Thoracic aorta (tissue), 2 donors: ENCODE measurements at regions not wholly inside any gene's neighbourhood (a gene's known extent, or its start where the extent isn't known, plus 50 kb on each side); places are given as distances from the start of the nearest gene placed in this dataset.

ENCODE experiments used
- ATAC-seq: fragments of 150-250 bp; one replicate; pipeline ENCODE4 v1.8.0; 2017; ENCODE audit warnings: low read depth; ENCODE audit not compliant: insufficient number of reproducible peaks, low FRiP score
- DNase-seq: peaks from one replicate; pipeline ENCODE4 v3.0.0-alpha.2; 2020; ENCODE audit warnings: low spot score
- H3K27ac ChIP-seq, 2 donors: fragments of 200-600 bp; sonication (generic); 1 replicate in 1 of 2; 2 replicates in 1 of 2; pipeline ENCODE4 v1.5.1; 2016; ENCODE audit warnings: mild to moderate bottlenecking in 2 of 2, moderate library complexity in 2 of 2
- H3K27me3 ChIP-seq: fragments of 200-600 bp; sonication (generic); replicated peaks from 2 replicates; pipeline ENCODE4 v1.6.0; 2016; ENCODE audit warnings: mild to moderate bottlenecking; ENCODE audit not compliant: insufficient read depth
- H3K36me3 ChIP-seq: fragments of 200-600 bp; sonication (generic); one replicate; pipeline ENCODE4 v1.5.1; 2016
- H3K4me1 ChIP-seq, 2 donors: fragments of 200-600 bp; sonication (generic); 1 replicate in 1 of 2; 2 replicates in 1 of 2; pipeline versions ENCODE4 v1.5.1 to v1.6.0; 2016; ENCODE audit warnings: low read depth in 2 of 2, mild to moderate bottlenecking in 1 of 2; ENCODE audit not compliant: control insufficient read depth in 1 of 2
- H3K4me3 ChIP-seq: fragments of 200-600 bp; sonication (generic); 2 replicates; pipeline ENCODE4 v1.5.1; 2016; ENCODE audit warnings: mild to moderate bottlenecking
- H3K9me3 ChIP-seq: fragments of 200-600 bp; sonication (generic); 2 replicates; pipeline ENCODE4 v1.5.1; 2016
- CTCF ChIP-seq: fragments of 200-600 bp; sonication (generic); IDR thresholded peaks from one replicate; pipeline ENCODE4 v1.5.1; 2019; ENCODE audit warnings: antibody characterized with exemption

GRCh38 chr18:22047485-22047884 is 121.9 kb upstream of the GATA6 start:
- H3K27me3 ChIP-seq = no peaks in the 10 kb centered on the region
- no peak overlapping the region for H3K27ac ChIP-seq
- H3K36me3 ChIP-seq = no peaks in the 10 kb centered on the region
- H3K4me3 ChIP-seq = no peak overlapping the region
- no peaks in the 10 kb centered on the region for H3K9me3 ChIP-seq
- TF ChIP-seq CTCF = no peak
- ATAC-seq = no peak
- H3K4me1 ChIP-seq = peaks cover 4 to 8% of the 10 kb centered on the region in 2 donors
- DNase-seq = no peak

- H3K27ac ChIP-seq = no peak overlapping the region
- DNase-seq = no peak
- H3K4me1 ChIP-seq = peaks cover 4 to 8% of the 10 kb centered on the region in 2 donors
- H3K36me3 ChIP-seq = no peaks in the 10 kb centered on the region
- no peaks in the 10 kb centered on the region for H3K9me3 ChIP-seq
- no peak overlapping the region for H3K4me3 ChIP-seq
- no peaks in the 10 kb centered on the region for H3K27me3 ChIP-seq
- no peak for ATAC-seq
- TF ChIP-seq CTCF = no peak
These were observed 121.2 kb upstream of the GATA6 start for GRCh38 chr18:22048221-22048620.

- ATAC-seq = no peak
- TF ChIP-seq CTCF = no peak
These were observed 120.3 kb upstream of the GATA6 start for GRCh38 chr18:22048932-22049615.

GRCh38 chr18:22052405-22053105 is 116.8 kb upstream of the GATA6 start:
- DNase-seq (no peak), ATAC-seq (no peak)
- H3K9me3 ChIP-seq = no peaks in the 10 kb centered on the region
- no peak overlapping the region for H3K27ac ChIP-seq
- peaks cover 4 to 8% of the 10 kb centered on the region in 2 donors for H3K4me1 ChIP-seq
- H3K4me3 ChIP-seq = no peak overlapping the region
- no peaks in the 10 kb centered on the region for H3K27me3 ChIP-seq
- H3K36me3 ChIP-seq = no peaks in the 10 kb centered on the region
- TF ChIP-seq CTCF = no peak

More at GRCh38 chr18:22048932-22049615, 120.3 kb upstream of the GATA6 start:
- H3K36me3 ChIP-seq = no peaks in the 10 kb centered on the region
- no peaks in the 10 kb centered on the region for H3K9me3 ChIP-seq
- H3K27me3 ChIP-seq = no peaks in the 10 kb centered on the region
- peaks cover 4 to 8% of the 10 kb centered on the region in 2 donors for H3K4me1 ChIP-seq
- H3K27ac ChIP-seq = no peak overlapping the region
- H3K4me3 ChIP-seq = no peak overlapping the region
- DNase-seq = no peak

- no peaks in the 10 kb centered on the region for H3K9me3 ChIP-seq
- DNase-seq (no peak), ATAC-seq (no peak)
- H3K27ac ChIP-seq = no peak overlapping the region
- peaks cover 3 to 7% of the 10 kb centered on the region in 2 donors for H3K4me1 ChIP-seq
- no peaks in the 10 kb centered on the region for H3K27me3 ChIP-seq
- H3K4me3 ChIP-seq = no peak overlapping the region
- no peaks in the 10 kb centered on the region for H3K36me3 ChIP-seq
- TF ChIP-seq CTCF = no peak
These were observed 113.7 kb upstream of the GATA6 start for GRCh38 chr18:22055466-22056238.
